ENCODE measurements at regions not wholly inside any gene's neighbourhood (a gene's known extent, or its start where the extent isn't known, plus 50 kb on each side); places are given as distances from the start of the nearest gene placed in this dataset.

- DNase-seq (ENCODE audit: low read depth in 2 of 2): no peak
- TF ChIP-seq CTCF (IDR thresholded peaks at IDR 0.05; ENCODE audit: low read depth, low read length): no peak
- no peak overlapping the region for H3K4me3 ChIP-seq (replicated peaks in 1 of 2; ENCODE audit: low read depth in 2 of 2, low read length in 2 of 2)
These were observed 1369.2 kb upstream of the TMEM132C start for GRCh38 chr12:126897778-126898177.

- DNase-seq (ENCODE audit: low read depth in 2 of 2): no peak
- no peak for TF ChIP-seq CTCF (IDR thresholded peaks at IDR 0.05; ENCODE audit: low read depth, low read length)
- H3K4me3 ChIP-seq (replicated peaks in 1 of 2; ENCODE audit: low read depth in 2 of 2, low read length in 2 of 2): no peak overlapping the region
These were observed 1368.4 kb upstream of the TMEM132C start for GRCh38 chr12:126898562-126898961.

GRCh38 chr12:126899926-126900792 lies 1366.8 kb upstream of the TMEM132C start:
- no peak overlapping the region for H3K4me3 ChIP-seq (replicated peaks in 1 of 2; ENCODE audit: low read depth in 2 of 2, low read length in 2 of 2)
- no peak for DNase-seq (ENCODE audit: low read depth in 2 of 2)
- TF ChIP-seq CTCF (IDR thresholded peaks at IDR 0.05; ENCODE audit: low read depth, low read length): no peak

GRCh38 chr12:126903027-126903876 lies 1363.7 kb upstream of the TMEM132C start:
- TF ChIP-seq CTCF (IDR thresholded peaks at IDR 0.05; ENCODE audit: low read depth, low read length): no peak
- H3K4me3 ChIP-seq (replicated peaks in 1 of 2; ENCODE audit: low read depth in 2 of 2, low read length in 2 of 2): no peak overlapping the region
- no peak for DNase-seq (ENCODE audit: low read depth in 2 of 2)

- DNase-seq (ENCODE audit: low read depth in 2 of 2): no peak
- H3K4me3 ChIP-seq (replicated peaks in 1 of 2; ENCODE audit: low read depth in 2 of 2, low read length in 2 of 2): no peak overlapping the region
- no peak for TF ChIP-seq CTCF (IDR thresholded peaks at IDR 0.05; ENCODE audit: low read depth, low read length)
These were observed 1361.2 kb upstream of the TMEM132C start for GRCh38 chr12:126905752-126906151.

GRCh38 chr12:126907900-126908764 lies 1358.8 kb upstream of the TMEM132C start:
- H3K4me3 ChIP-seq (replicated peaks in 1 of 2; ENCODE audit: low read depth in 2 of 2, low read length in 2 of 2): no peak overlapping the region
- TF ChIP-seq CTCF (IDR thresholded peaks at IDR 0.05; ENCODE audit: low read depth, low read length): no peak
- no peak for DNase-seq (ENCODE audit: low read depth in 2 of 2)

Data from cardiac fibroblast (primary cell).